PC-3 (cell line): ENCODE measurements at regions not wholly inside any gene's neighbourhood (a gene's known extent, or its start where the extent isn't known, plus 50 kb on each side); places are given as distances from the start of the nearest gene placed in this dataset.

Source experiments
- CTCF ChIP-seq: fragments of 300-600 bp; sonication (generic); conservative IDR thresholded peaks from 2 replicates; pipeline ENCODE4 v1.5.1; 2017; ENCODE audit warnings: antibody characterized with exemption, low read depth, mild to moderate bottlenecking, low read length
- EZH2 ChIP-seq: fragments of 300-600 bp; sonication (generic); IDR thresholded peaks from one replicate; pipeline ENCODE4 v1.6.1; 2017; ENCODE audit warnings: antibody characterized with exemption, mild to moderate bottlenecking, low read length; ENCODE audit not compliant: unreplicated experiment

GRCh38 chr9:3136230-3136629 is 292.3 kb upstream of the PUM3 start:
- no peak for TF ChIP-seq CTCF
- no peak for TF ChIP-seq EZH2
